NCI-H2081 (cell line): ENCODE measurements at regions not wholly inside any gene's neighbourhood (a gene's known extent, or its start where the extent isn't known, plus 50 kb on each side); places are given as distances from the start of the nearest gene placed in this dataset.
"Not testable (repeated sequence)": the region's sequence is repeated elsewhere in the genome, so short reads cannot be mapped to it uniquely, and the experiment has no call there.

ENCODE experiments used
- DNase-seq, 2 experiments: peaks; one replicate each; lab custom pipeline; 2025; lab: John Stamatoyannopoulos, UW

DNA sequence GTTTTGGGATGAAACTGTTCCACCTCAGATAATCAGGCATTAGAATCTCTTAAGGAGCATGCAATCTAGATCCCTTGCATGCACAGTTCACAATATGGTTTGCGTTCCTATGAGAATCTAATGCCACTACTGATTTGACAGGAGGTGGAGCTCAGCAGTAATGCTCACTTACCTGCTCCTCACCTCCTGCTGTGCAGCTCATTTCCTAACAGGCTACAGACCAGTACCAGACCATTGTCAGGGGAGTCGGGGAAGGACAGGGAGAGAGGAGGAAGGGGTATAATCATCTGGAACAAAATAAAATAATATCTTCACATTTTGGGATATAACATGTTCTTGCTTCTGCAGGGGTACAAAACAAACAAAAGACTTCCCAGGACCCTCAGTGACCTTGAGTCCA, 532.0 kb upstream of the FSHR start:
- no peak for DNase-seq

DNA sequence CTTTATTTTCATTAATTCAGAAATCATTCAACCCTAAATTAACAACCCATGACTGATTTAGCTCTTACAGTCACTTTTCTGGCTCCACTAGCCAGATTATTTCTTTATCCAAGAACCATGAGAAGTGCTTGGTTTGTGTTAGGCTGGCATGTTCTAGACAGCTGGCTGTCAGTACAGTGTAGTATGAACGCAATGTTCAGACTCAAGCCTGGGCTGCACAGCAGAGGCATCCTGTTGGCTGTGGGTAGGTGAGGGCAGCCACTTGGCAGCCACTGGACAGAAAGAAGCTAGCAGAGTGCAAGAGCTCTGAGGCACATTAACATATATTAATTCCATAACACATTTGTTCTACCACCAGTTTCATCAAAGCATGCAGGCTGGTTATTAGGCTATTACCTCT, 522.9 kb upstream of the FSHR start:
- DNase-seq: no peak

DNA sequence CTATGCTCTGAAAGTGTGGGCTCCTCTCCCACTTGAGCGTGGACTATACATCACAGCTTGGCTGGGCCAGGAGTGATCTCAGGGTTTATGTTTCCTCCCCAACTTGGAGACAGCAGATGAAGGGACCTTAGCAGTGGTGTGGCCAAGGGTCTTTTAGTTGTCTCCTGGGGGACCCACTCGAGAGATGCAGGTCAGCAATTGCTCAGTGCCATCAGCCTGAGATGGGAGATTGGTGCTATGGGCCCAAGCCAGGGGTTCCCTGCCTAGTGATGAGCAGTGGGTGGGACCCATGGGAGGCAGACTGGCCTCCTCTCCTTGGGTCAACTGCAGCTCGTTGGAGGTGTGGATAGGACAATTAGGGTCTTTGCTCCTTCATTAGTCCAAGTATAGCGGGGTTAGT, 510.5 kb upstream of the FSHR start:
- no peak for DNase-seq

DNA sequence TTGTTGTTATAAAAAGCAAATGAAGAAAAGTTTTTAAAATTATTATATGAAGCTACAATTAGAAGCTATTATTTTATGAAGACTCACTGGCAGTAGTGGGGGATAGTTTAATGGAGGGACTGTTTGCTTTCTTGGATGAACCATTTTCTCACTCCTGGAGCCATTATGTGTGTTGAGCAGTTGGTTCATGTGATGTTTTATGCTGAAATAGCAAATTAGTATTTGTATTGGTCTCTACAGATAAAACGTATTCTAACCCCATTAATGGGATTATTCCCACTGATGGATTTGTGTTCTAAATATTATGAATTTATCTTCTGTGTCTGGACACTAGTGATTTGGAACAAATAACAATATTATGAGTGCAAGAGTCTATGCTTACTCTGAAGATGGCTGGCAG, 507.5 kb upstream of the FSHR start:
- no peak for DNase-seq

DNA sequence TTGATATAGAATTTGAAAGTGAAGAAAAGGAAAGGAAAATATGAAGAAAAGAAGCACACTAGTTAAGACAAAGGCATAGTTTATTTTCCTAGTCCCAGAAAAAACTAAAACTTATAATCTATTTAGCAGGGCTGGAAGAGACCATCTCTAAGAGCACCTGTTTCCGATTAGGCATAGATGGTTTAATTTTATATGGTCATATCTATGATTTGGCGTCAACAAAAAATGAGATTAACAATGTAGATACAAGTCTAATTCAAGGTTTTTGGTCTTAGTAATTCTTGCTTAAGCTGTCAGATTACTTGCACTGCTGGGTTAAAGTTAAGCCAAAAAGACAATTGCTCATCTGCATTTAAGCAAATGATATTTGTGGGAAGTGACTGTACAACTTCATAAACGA, 502.5 kb upstream of the FSHR start:
- DNase-seq: no peak

DNA sequence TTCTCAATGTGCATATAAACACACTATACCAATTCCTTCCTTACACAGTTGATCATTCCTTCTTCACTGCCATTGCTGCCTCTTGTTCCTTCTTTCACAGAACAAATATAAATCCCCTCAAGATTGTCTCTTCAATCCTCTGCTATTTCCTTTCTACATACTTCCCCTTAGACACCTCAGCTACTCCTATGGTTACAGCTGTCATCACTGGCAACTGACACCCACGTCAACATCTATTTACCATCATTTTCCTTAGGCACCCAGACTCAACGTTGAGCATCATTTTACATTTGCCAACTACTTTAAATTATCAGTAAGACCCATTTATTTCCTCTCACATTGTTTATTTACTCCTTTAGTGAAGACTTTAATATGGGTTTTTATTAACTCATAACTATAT, 488.8 kb upstream of the FSHR start:
- no peak for DNase-seq

DNA sequence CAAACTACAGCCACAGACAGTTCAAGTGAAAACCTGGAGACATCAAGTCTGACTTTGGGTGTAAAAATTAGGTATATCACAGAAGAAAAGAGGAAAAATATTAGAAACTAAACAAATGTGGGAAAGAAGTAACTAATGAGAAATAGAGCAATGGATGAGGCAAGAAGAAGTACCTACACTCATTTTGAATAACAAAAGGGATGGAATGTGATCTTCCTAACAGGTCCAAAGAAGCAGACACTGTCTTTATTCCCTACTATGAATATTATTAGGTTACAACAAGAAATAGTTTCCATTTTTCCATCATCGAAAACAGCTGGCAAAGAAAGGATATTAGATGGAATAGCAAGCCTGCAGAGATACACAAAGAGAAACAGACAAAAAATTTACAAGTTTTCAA, 486.3 kb upstream of the FSHR start:
- no peak for DNase-seq

DNA sequence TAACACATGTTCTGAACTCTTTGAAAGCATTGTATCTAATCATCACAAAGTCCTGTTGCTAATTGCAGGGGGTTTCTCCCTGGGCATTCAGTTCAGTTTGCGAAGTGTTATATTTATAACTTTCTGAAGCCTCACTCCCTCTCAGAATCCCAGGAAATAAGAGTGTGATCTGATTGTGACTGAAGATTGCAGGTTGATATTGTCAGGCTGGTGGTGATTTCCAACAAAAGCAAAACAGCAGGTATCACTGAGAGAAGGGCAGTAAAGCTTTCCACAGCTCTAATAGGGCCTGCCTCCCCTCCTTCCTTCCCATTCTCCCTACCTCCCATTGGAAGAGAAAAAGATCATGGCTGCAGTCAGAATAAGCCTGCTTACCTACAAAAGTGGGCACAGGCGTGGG, 466.7 kb upstream of the FSHR start:
- DNase-seq: no peak

DNA sequence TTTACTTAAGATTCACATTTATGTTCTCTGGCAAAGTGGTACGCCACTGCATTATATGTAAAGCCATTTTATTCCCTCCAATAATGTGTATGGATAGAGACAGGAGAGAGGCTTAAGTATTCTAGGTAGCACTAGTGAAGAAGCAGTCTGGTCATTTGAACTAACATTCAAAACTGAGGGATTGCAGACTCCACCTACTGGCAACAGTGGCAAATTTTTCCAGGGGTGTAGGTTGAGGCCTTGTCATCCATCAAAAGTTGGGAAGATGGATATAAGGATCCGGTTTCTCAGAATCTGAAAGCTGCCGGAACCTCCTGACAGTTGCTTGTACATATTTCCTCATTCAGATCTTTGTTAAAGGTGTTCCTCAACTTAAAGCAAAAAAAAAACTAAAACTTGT, 465.5 kb upstream of the FSHR start:
- DNase-seq: peak; percentile 11 to 24

DNA sequence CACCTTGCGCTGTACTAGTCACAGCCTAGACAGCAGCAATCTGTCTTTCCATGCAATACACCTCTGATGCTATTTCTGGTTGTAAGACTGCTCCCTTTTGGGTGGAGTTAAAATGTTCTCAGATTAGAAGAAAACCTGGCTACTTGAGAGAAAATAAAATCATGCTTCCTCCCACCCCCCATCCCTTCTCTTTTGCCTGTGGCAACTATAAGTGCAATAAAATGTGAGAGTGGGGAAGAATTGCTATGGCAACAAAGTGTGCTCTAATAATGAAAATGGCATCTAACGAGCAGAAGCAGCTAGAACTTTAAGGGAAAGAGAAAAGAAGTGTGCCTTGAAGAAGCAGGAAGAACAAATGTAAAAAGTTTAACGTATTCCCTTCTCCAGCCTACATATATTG, 464.2 kb upstream of the FSHR start:
- DNase-seq: no peak

DNA sequence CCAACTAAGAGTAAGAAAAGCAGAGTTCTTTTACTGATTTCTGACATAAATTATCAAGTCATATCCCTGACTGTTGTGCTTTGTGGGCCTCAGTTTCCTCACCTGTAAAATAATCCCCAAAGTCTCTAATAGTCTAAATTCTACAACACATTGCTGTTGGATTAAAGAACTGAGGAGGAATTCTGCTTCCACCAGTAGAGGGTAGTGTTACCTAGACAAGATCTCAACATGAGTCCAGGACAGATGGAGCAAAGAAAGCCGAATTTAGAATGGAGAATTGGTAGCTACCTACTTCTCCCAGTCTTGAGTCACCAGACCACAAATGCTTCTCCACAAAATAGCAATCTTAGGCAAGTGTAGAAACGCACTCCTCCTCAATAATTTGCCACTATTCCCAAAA, 462.5 kb upstream of the FSHR start:
- DNase-seq: peak; percentile 63 to 73

DNA sequence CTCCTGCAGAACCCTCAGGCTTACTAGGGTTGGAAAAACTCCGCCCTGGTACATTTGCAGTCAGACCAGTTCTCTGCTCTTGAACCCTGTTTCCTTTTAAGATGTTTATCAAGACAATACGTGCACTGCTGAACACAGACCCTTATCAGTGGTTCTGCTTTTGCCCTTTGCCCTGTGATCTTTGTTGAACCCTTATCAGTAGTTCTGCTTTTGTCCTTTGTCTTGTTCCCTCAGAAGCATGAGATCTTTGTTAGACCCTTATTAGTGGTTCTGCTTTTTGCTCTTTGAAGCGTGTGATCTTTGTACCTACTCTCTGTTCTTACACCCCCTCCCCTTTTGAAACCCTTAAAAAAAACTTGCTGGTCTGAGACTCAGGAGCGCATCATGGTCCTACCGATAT, 457.5 kb upstream of the FSHR start:
- not testable (repeated sequence) for DNase-seq

DNA sequence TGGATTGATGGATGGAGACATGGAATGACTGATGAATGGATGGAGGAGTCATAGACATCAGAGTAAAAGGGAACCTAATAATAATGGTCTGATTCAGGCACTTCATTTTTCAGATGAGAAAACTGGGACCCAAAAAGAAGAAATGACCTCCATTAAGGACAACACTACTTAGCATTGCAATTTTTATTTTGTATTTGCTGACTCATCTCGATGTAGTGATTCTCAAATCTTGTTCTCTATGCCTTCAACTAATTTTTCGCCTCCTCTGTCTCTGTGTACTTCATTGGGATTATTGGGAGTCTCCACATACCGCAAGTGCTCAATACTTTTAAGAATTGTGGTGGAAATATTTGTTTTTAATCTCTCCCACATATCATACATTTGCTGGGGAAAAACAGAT, 446.2 kb upstream of the FSHR start:
- DNase-seq: no peak

DNA sequence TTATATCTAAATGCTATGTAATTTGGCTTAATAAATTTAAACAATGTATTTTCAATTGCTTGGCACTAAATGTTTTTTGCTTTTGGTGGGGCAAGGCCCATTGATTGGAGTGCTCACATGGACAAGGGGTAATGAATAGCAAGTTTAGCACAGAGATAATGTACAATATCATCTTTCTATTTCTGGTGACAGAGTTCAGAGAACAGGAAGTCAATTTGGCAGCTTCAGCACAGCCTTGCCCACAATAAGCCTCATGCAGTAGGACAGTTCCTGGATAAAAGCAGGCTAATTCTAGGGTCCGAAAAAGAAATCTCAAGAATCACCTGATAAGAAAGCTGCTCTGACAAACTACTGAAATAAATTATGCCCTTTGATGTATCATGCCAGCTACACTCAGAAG, 443.9 kb upstream of the FSHR start:
- peak in 1 of 2 experiments; percentile 14 for DNase-seq

DNA sequence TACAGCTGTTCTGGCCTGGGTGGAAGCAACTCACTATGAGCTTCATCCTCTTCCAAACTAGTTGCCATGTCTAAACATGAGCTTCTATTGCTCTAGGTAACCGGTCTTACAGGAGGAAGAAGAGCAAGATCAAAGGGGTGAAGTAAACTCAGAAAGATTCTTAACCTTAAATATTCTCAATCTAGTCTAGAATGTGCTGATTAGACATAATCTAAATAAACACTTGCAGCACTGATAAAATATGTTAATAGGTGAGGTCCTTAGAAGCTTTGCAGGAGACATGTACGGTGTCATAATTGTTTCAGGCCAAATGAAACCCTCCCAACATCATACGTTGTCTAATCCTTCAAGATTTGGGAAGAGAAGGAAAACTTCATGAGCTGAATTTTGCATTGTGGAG, 431.6 kb upstream of the FSHR start:
- no peak for DNase-seq

DNA sequence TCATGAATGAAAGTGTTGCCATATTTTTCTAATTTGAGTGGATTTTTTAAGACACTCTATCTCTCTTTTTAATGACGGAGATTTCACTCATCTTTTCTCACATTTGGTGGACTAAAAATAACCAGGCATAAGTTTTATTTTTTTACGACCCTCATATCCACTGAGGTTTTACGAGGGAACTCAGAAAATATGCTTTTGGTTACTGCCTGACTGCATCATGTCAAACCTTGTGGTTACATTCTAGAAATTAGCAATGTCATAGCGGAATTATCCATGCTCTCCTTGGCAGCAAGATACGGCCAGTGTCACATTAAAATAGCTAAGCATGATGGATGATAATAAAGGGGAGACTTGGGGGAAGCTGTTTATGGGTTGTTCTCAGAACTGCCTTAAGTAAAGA, 428.6 kb upstream of the FSHR start:
- no peak for DNase-seq

DNA sequence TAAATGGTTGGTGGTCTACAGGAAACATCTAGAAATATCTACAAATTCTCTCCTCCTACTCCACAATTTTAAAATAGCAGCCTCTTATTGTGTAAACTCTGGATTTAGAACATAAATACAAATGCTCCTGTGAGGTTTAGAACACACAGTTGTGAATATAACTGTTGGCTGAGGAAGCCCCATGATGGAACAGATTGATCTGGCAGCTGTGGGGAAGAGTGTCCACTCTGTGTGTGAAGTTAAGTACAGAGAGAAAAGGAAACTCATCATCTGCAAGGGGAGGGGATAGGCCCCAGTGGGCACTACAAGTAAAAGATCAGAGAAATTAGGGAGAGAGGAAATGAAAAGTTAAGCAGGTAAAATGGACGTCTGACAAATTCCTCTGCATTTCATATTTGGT, 422.7 kb upstream of the FSHR start:
- no peak for DNase-seq

DNA sequence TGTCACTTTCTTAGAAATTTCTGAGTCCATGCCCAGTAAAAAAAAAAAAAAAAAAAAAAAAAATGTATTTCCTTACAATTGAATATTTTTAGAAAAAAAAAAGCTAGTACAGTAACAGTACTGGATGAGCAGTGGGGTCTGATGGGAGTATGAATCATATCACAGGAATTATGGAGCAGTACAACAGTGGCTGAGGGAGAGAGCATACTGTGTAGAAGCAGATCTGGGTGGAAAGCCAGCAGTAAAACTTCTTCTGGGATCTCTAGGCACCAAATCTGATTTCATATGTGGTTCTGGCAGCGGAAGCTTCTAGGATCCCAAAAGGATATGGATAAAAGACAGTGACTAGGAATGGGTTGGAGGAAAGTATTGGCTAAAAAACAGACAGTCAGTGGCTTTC, 414.9 kb upstream of the FSHR start:
- no peak for DNase-seq

DNA sequence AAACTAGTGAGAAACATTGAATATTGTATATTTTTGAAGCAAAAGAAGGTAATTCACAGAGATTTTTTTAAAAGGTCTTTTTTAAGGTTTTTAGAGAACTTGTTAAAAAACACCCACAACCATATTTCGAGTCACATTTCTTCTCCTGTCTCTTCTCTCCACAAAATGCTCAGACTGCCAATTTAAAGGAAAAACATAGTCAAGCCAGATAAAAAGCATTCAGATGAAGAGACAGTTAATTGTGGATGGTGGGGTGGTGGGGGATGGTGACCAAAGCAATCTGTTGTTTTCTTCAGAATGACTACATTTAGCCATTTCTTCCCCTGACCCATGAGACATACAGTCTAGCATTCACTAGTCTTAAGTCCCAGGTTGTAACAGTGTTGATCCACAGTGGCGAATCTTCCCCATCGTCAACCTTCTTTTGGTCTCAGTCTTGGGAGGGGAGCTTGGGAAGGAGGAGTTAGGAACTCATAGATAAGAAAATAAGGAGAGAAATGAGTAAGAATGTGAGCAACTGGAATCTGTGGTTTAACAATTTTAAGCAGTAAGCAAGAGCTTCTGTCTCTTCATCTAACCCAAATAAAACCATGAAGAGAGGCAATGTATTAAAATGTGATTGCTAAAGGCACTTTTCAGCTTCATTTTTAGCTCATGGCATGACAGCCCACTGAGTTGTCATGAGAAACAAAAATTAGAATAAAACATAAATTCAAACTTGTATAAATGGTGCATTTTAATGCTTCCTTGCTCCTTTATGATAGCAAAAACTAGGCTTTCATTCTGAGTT, 413.7 kb upstream of the FSHR start:
- DNase-seq: no peak

DNA sequence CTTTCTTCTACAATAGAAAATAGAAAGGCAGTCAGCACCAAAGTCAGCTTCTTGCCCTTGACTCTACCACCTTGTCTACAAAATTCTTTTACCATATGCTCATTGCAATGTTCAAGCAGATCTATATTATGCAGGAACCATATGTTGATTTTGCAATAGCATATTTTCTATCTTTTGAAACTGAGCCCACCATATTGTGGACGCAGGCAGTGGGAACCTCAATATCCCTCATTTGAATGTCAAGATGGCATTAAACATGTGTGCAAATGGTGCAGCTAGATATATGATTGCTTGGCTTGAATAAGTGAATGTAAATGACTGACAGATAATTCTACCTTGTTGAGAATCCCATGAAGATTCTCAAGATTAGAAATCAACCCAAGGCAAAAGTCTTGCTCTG, 412.7 kb upstream of the FSHR start:
- DNase-seq: no peak

DNA sequence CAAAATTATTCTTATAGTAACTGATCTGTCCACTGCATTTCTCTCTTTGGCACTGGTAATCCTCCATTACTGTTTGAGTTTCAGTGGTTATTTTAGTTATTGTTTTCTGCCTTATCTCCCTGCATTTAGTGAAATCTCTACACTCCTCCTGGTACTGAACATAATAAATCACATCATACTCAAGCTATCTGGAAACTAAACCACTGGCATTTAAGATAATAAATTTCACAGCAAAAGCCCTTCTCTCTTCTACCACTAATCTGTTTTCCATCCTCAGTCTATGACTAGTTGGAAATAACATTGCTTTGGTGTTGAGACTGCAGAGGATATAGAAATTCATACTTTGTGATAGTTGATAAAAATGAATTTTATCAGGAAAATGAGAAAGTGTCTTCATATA, 399.3 kb upstream of the FSHR start:
- DNase-seq: no peak

DNA sequence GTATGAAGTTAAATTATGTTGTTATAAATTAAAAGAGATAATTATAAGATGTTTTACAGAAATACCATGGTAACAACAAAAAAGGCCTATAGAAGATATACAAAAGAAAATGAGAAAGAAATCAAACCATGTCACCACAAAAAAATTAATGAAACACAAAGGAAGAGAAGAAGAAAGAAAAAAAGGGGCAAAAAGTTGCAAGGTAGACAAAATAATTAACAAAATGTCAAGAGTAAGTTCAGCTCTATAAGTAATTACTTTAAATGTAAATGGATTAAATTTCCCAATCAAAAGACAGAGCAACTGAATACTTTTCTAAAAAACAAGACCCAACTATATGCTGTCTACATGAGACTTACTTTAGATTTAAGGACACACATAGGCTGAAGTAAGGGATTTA, 378.4 kb upstream of the FSHR start:
- no peak for DNase-seq

DNA sequence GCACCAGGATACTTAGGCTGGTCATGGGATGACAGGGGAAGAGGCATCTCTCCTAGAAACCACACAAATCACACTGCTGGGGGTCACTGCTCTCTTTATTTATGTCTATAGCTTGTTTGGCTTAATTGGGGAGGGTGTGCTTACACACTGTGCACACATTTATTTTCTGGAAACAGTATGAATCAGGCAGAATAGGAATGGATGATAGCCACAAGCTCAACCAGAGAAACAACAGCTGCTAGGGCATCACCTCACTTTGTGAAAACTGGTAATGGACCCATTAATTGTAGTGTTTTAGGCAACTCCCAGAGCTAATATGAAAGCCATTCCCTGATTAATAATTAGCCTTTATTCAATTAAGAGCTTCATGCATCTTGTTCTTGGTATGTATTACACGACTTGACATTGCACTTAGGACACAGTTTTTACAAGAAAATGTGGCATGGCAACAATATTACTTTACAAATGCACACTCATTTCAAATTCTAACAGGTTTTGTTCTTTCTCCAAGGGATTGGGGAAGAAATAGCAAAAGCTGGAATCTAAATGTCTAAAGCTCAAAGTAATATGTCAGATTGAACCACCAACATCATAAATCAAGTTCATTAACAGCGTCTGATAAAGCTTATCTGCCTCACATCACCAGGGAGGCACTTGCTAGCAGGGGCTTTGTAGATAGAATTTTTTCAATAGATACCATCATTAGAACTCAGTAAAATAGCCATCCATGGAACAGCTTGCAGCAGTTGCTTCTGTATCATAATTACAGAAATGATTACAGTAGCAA, 361.9 kb upstream of the FSHR start:
- no peak for DNase-seq

DNA sequence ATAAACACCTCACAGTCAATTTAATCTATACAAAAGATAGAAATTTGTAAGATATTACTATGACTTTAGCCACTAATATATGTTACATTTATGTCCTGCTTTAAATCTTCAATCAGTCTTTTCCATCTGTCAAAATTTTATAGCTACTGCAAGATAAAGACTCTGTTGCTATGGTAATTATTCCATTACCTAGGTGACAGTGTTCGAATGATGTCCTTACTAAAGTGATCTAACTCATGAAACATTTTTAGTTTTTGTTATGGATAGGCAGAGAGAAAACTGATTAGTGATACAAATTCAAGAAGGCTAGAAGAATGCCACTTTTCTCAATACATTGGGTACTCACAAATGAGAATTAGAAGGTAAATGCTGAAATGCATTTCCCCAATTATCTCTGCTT, 359.9 kb upstream of the FSHR start:
- no peak for DNase-seq
